ENCODE measurements at regions not wholly inside any gene's neighbourhood (a gene's known extent, or its start where the extent isn't known, plus 50 kb on each side); places are given as distances from the start of the nearest gene placed in this dataset.

- Histone ChIP-seq H3K27ac (no peak overlapping the region), H3K36me3 (no peaks in the 10 kb centered on the region), H3K4me3 (no peak overlapping the region), H3K27me3 (peaks cover 0 to 4% (median 0%) of the 10 kb centered on the region in 4 donors), H3K9me3 (no peaks in the 10 kb centered on the region), H3K4me1 (no peaks in the 10 kb centered on the region)
- no peak for DNase-seq
- intact Hi-C loops (cut with DNase I), result no loop called here
- WGBS, 2 donors, result 42 to 44% methylated on average over 3 of the region's 3 CpGs
- TF ChIP-seq, protein P1, sequence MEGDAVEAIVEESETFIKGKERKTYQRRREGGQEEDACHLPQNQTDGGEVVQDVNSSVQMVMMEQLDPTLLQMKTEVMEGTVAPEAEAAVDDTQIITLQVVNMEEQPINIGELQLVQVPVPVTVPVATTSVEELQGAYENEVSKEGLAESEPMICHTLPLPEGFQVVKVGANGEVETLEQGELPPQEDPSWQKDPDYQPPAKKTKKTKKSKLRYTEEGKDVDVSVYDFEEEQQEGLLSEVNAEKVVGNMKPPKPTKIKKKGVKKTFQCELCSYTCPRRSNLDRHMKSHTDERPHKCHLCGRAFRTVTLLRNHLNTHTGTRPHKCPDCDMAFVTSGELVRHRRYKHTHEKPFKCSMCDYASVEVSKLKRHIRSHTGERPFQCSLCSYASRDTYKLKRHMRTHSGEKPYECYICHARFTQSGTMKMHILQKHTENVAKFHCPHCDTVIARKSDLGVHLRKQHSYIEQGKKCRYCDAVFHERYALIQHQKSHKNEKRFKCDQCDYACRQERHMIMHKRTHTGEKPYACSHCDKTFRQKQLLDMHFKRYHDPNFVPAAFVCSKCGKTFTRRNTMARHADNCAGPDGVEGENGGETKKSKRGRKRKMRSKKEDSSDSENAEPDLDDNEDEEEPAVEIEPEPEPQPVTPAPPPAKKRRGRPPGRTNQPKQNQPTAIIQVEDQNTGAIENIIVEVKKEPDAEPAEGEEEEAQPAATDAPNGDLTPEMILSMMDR (IDR thresholded peaks at IDR 0.05), result no peak
- TF ChIP-seq POLR2A (IDR thresholded peaks at IDR 0.05), result no peak
These were observed 284.7 kb downstream of the CYP26B1 start for GRCh38 chr2:71862921-71863320.

GRCh38 chr2:71861186-71862160 is 286.2 kb downstream of the CYP26B1 start:
- no peaks in the 10 kb centered on the region for H3K36me3 ChIP-seq
- H3K4me3 ChIP-seq, result no peak overlapping the region
- no peak overlapping the region for H3K27ac ChIP-seq
- DNase-seq, result no peak
- WGBS, 2 donors, result 71 to 72% methylated on average over 15 to 17 of the region's 17 CpGs
- intact Hi-C loops (cut with DNase I), result no loop called here
- TF ChIP-seq, protein P1 (IDR thresholded peaks at IDR 0.05), result no peak
- TF ChIP-seq POLR2A (IDR thresholded peaks at IDR 0.05), result no peak
- H3K4me1 ChIP-seq, result no peaks in the 10 kb centered on the region
- peaks cover 0 to 4% (median 0%) of the 10 kb centered on the region in 4 donors for H3K27me3 ChIP-seq
- H3K9me3 ChIP-seq, result no peaks in the 10 kb centered on the region

DNA sequence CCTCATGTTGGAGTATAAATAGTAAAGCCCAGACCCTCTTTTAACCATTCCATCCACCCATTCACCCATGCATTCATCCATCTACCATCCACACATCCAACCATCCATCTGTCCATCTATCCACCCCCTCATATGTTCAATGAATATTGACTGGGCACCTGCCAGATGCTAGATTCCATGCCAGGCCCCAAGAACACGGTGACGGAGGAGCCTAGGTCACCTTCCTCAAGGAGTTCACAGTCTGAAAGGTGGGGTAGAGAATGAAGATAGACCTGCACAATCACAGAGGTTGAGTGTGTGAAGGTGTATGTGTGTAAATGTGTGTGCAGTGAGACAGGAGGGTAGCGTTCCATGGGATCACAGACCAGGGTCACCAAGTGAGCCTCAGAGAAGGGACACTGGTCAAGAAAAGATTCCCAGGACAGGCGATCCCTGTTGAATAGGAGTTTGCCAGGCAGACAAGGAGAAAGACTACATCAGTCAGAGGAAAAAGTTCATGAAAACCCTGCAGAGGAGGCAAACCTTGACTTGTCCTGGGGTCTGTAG is 287.2 kb downstream of the CYP26B1 start:
- no peak for DNase-seq
- no peaks in the 10 kb centered on the region for H3K36me3 ChIP-seq
- H3K4me1 ChIP-seq, result no peaks in the 10 kb centered on the region
- peaks cover 0 to 4% (median 0%) of the 10 kb centered on the region in 3 donors for H3K9me3 ChIP-seq
- TF ChIP-seq POLR2A (IDR thresholded peaks at IDR 0.05), result no peak
- TF ChIP-seq, protein P1 (IDR thresholded peaks at IDR 0.05), result no peak
- intact Hi-C loops (cut with DNase I), result no loop called here
- no peak overlapping the region for H3K27ac ChIP-seq
- no peaks in the 10 kb centered on the region for H3K27me3 ChIP-seq
- H3K4me3 ChIP-seq, result no peak overlapping the region
- 85 to 93% methylated on average over 4 of the region's 4 CpGs for WGBS, 2 donors

- Histone ChIP-seq H3K27ac (no peak overlapping the region), H3K9me3 (peaks cover 0 to 9% (median 0%) of the 10 kb centered on the region in 3 donors), H3K4me3 (no peak overlapping the region), H3K36me3 (no peaks in the 10 kb centered on the region), H3K27me3 (peaks cover 0 to under 1% (median 0%) of the 10 kb centered on the region in 4 donors), H3K4me1 (no peaks in the 10 kb centered on the region)
- no peak for DNase-seq
- TF ChIP-seq POLR2A (IDR thresholded peaks at IDR 0.05), result no peak
- TF ChIP-seq, protein P1 (IDR thresholded peaks at IDR 0.05), result no peak
- intact Hi-C loops (cut with DNase I), result no loop called here
- 86% methylated on average over 7 of the region's 7 CpGs for WGBS, 2 donors
These were observed 288.3 kb downstream of the CYP26B1 start for GRCh38 chr2:71859211-71859847.

DNA sequence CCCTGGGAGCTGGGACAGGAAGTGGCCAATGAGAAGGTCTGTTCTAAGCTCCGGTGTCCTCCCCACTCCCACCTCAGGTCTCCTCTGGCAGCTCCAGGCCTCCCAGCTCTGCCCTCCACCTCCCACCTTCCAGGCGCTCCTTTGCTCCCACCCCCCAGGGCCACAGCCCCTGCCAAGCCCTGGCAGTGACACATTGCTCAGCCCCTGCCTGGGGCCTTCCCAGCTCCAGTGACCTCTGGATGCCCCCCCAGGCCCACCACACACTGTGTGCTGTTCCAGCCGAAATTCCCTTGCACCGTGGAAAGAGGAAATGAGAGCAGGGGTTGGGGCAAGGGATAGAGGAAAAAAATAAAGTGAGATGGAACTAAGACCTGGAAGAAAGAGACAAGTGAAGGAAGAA is 289.6 kb downstream of the CYP26B1 start:
- no peak overlapping the region for H3K27ac ChIP-seq
- H3K27me3 ChIP-seq, result peaks cover 0 to 9% (median 0%) of the 10 kb centered on the region in 4 donors
- H3K4me3 ChIP-seq, result no peak overlapping the region
- 72 to 80% methylated on average over 2 to 3 of the region's 4 CpGs for WGBS, 2 donors
- DNase-seq, result no peak
- no peaks in the 10 kb centered on the region for H3K4me1 ChIP-seq
- TF ChIP-seq, protein P1 (IDR thresholded peaks at IDR 0.05), result no peak
- no peak for TF ChIP-seq POLR2A (IDR thresholded peaks at IDR 0.05)
- H3K9me3 ChIP-seq, result peaks cover 0 to 9% (median 0%) of the 10 kb centered on the region in 3 donors
- no peaks in the 10 kb centered on the region for H3K36me3 ChIP-seq
- intact Hi-C loops (cut with DNase I), result no loop called here
